Esophagus muscularis mucosa (tissue), 4 donors: ENCODE measurements at regions not wholly inside any gene's neighbourhood (a gene's known extent, or its start where the extent isn't known, plus 50 kb on each side); places are given as distances from the start of the nearest gene placed in this dataset.

Source experiments
- EP300 ChIP-seq: sonication (generic); formaldehyde crosslinking; IDR thresholded peaks from one replicate; pipeline ENCODE4 v1.6.1; 2017; ENCODE audit warnings: antibody characterized with exemption
- POLR2A ChIP-seq: fragments of 450-650 bp; IDR thresholded peaks from one replicate; pipeline ENCODE4 v1.6.1; 2017; ENCODE audit warnings: antibody characterized with exemption, moderate library complexity, mild to moderate bottlenecking, low read depth
- POLR2AphosphoS5 ChIP-seq, 2 donors: sonication (generic); formaldehyde crosslinking; IDR thresholded peaks; one replicate each; pipeline ENCODE4 v1.6.1; 2017; ENCODE audit warnings: antibody characterized with exemption in 2 of 2
- TF ChIP-seq, protein P1 (sequence below), 3 experiments: fragments of 200-600 bp in 2 of 3; fragments of 450-650 bp in 1 of 3; sonication (generic) in 2 of 3; IDR thresholded peaks; one replicate each; pipeline ENCODE4 v1.5.1; 2017 to 2019; ENCODE audit warnings: antibody characterized with exemption in 3 of 3, mild to moderate bottlenecking in 2 of 3, moderate library complexity in 1 of 3

DNA sequence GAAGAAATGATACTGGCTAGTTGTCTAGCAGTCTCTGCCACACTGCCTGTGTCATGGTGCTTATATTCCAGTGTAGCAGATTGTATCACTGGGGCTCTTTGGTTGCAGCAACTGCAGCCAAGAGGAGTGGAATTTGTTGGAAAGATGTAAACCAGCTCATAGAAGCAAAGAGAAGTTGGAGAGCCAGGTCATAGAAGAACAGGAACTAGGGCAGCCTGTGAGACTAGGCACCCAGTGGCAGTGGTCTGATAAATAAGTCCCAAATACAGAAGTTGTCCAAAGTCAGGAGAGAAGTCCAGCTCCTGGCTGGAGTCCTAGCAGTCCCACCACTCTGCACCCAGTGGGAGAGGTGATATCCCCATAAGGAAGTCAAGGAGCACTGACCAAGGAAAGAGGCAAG, 172.5 kb upstream of the ARID2 start:
- TF ChIP-seq POLR2AphosphoS5 (IDR thresholded peaks at IDR 0.05) (no peak), POLR2A (no peak), EP300 (no peak)
- TF ChIP-seq, protein P1, sequence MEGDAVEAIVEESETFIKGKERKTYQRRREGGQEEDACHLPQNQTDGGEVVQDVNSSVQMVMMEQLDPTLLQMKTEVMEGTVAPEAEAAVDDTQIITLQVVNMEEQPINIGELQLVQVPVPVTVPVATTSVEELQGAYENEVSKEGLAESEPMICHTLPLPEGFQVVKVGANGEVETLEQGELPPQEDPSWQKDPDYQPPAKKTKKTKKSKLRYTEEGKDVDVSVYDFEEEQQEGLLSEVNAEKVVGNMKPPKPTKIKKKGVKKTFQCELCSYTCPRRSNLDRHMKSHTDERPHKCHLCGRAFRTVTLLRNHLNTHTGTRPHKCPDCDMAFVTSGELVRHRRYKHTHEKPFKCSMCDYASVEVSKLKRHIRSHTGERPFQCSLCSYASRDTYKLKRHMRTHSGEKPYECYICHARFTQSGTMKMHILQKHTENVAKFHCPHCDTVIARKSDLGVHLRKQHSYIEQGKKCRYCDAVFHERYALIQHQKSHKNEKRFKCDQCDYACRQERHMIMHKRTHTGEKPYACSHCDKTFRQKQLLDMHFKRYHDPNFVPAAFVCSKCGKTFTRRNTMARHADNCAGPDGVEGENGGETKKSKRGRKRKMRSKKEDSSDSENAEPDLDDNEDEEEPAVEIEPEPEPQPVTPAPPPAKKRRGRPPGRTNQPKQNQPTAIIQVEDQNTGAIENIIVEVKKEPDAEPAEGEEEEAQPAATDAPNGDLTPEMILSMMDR (IDR thresholded peaks at IDR 0.05): no peak
